HUDEP-2 (cell line): ENCODE measurements at regions not wholly inside any gene's neighbourhood (a gene's known extent, or its start where the extent isn't known, plus 50 kb on each side); places are given as distances from the start of the nearest gene placed in this dataset.
"Not testable (repeated sequence)": the region's sequence is repeated elsewhere in the genome, so short reads cannot be mapped to it uniquely, and the experiment has no call there.

Experiments
- DNase-seq, 76 experiments: peaks; one replicate each; lab custom pipeline; 2025; ENCODE audit not compliant: unreplicated experiment in 76 of 76; lab: John Stamatoyannopoulos, UW

DNA sequence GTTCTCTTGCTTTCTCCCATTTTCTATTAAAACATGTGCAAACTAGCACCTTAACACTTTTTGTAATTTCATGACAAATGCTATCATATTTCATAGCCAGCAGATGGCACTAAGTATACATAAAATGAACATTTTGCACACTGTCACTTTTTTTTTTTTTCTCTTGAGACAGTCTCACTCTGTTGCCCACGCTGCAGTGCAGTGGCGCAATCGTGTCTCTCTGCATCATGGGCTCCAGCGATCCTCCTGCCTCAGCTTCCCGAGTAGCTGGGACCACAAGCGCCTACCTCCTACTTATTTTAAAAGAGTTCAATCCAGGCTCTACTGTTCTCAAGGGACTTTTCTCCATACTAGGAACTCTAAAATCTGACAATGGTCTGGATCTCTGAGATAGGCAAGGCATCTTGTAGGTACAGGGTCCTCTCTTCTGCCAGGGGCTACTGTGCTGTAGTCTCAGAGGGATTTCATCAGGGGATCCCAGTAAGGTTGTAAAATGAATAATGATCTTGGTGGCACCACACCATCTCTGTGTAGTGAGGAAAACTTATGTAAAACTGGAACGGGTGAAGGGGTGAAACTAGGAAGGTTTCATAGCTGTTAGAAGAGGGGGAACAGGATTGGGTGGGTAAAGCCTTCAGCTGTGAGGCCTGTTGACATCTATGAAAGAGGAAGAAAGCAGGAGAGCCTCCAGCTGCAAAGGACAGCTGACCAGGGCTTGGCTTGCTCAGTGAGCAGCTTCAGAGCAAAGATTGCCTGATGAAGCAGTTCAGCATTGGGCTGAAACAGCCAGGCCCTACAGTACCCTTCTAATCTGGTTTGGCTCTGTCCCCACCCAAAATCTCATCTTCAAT, 196.9 kb downstream of the AVL9 start:
- peak in 6 of 76 experiments; percentile 3 to 28 (median 10) for DNase-seq

DNA sequence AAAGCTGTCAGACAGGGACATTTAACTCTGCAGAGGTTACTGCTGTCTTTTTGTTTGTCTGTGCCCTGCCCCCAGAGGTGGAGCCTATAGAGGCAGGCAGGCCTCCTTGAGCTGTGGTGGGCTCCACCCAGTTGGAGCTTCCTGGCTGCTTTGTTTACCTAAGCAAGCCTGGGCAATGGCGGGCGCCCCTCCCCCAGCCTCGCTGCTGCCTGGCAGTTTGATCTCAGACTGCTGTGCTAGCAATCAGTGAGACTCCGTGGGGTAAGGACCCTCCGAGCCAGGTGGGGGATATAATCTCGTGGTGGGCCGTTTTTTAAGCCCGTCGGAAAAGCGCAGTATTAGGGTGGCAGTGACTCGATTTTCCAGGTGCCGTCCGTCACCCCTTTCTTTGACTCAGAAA, 192.8 kb downstream of the AVL9 start:
- DNase-seq = not testable (repeated sequence)

- no peak for DNase-seq
Observed at GRCh38 chr7:32681174-32681518, 185.9 kb downstream of the AVL9 start.

GRCh38 chr7:32680259-32681173, 185.2 kb downstream of the AVL9 start:
- DNase-seq = no peak

DNA sequence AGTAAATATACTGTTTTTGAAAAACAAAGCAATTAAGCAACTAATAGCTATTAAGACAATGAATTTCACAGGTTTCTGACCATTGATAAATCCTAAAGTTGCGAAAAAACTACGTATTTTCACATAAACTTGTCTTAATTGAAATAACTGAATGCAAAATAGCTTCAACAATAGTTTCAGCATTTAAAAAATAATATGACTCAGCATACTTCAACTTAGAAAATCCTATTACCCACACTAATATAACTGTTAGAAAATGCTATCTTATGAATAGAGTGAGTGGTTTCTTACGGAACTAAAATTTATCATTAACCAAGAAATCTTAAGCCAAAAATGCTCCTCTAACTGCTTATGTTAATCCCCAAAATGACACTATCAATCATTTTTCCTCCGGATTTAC, 183.9 kb downstream of the AVL9 start:
- no peak for DNase-seq

- no peak for DNase-seq
Observed at GRCh38 chr7:32677593-32677992, 182.3 kb downstream of the AVL9 start.

DNA sequence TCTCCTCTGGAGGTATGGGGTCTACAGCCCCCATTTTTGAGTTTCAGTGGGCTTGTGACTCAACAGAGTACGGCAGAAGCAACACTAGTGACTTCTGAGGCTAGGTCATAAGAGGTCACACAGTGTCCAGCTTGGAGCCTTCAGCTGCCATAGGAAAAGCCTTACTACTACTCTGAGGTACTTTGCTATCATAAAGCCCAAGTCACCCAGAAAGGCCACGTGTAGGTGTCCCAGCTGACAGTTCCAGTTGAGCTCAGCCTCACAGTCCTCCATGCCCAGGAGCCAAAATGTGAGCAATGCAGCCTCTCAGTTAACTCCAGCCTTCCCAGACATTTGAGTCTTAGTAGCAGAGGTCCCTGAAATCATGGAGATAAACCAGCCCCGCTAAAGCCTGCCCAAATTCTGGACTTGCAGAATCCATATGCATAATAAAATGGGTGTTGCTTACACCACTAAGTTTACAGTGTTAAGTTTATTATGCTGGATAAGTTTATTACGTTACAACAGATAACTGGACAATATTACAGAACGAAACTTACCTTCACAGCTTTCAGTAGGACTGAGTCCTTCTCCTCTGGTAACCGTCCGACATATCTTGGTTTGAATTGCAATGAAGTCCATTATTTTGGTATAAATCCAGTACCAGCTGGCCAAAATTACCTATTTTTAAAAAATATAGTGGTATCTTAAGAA, 181.1 kb downstream of the AVL9 start:
- DNase-seq = no peak

DNA sequence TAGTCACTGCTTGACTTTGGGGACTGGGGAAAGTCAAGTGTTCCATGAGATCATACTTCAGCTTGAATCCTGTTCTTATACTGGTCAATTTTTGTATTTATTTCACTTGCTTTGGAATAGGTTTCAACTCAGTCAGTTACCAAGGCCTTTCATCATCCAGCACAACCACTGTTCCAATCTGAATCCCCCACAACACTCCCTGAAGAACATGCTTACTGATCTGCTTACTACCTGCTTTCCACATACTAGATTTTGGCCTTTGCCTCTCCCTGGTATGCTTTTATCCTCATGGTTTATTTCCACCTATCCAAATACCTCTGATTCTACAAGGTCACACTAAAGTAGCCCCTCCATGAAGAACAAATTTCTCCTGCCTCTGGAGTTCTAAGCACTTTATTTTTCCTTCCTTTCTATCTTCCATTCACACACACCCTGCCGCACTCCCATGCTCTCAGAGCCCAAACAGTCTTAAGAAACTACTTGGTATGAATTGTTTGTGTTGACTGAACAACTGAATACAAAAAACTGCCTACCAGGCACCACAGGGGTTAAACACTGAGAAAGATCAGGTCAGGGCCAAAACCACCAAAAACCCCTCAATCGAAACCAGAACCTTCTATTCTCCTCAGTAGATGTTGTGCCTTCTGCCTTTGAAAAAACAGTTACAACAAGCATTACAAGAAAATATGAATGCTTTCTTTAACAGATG, 178.1 kb downstream of the AVL9 start:
- DNase-seq = no peak

DNA sequence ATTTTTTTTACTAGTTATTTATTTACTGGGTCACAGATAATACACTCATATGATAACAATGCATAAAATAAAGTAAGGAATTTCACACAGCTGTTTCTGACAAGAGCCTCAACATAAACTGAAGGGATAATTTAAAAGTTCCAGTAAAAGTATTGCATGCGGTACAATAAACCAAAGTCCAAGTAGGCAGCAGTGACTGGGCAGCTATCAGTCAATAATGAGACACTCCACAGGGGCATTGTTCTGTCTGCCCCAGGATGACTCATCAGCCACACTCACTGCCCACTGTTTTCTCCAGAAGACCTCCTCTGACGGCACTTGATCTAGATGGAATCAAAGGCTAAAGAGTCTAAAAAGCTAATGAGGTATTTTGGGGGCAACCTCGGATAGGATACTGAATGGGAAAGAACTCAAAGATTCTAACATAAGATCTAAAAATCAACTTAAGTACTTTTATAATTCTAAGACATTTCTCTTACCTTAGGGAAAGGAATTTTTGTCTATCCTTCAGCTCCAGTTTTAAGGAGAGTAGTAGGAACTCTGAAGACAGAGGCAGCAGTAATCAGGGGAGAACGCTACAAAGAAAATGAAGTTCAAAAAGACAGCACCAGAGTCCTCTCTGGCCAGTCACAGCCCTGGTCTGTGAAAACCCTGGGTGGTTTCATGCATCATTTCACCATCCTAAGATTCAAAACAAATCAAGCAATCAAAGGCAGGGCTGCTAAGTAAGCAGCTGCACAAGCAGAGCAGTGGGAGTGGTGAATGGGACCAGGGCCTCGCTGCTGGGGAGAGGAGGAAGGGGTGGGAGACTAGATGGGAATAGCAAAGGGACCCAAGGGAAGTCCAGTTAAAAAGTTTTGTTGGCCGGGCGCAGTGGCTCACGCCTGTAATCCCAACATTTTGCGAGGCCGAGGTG, 175.1 kb downstream of the AVL9 start:
- DNase-seq = peak in 44 of 76 experiments; percentile 1 to 68 (median 29)

DNA sequence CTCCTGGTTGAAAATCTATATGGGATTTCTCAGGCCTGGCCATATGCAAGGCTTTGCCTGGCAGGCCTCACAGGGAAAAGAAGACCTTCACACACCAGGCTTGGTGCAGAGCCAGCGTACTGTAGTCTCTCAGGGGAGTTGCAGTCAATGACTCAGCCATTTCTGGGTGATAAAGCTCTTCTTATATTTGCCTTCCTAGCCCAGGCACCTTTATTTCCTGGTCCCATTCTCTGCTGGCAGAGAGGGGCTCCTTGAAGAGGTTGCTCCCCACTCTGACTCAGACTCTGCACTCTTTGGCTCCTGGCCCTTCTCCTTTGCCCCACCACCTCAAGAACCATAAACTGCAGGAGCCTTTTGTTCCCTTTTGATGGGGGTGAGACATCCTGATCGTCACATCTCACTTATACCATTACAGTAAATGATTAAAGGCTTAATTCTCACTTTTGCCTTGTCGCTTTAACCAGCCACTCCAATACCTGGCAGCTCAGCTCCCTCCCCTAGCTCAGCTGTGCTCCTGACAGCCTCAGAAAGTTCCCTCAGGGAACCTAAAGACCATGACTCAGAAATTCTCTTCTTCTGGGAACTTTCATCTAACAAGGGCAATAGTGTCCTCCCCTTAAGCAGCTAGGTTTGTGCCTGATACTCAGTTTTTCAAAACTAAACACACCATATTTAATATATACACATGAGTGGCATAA, 174.0 kb downstream of the AVL9 start:
- peak in 71 of 76 experiments; percentile 6 to 80 (median 51) for DNase-seq

DNA sequence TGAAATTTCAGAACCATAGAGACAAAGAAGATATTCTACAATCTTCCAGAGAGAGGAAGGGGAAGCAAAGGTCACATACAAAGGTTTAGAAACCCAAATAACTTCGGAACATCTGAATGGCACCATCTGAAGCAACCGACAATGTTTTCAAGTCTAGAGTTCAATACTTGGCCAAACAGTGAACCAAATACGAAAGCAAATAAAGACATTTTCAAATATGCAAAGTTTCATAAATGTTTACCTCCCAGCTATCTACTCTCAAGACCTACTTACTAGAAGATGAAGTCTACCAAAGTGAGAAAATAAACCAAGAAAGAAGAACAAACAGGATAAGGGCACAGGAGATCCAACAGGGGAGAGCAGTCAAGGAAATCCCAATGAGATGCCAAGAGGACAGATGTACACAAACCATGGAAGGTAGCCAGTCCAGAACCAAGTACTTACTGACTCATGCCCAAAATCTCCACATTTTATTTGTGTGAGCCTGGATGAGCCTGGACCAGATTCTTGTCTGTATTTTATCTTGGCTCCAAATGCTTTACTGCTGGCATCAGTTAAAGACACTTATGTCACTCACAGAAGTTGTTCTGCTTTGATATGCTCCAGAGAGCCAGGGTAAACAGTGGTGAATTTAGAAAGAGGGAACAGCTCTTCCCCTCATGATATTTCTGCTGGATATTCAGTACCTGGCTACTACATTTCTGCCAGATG, 173.3 kb downstream of the AVL9 start:
- DNase-seq = peak in 2 of 76 experiments; percentile 17 to 26

DNA sequence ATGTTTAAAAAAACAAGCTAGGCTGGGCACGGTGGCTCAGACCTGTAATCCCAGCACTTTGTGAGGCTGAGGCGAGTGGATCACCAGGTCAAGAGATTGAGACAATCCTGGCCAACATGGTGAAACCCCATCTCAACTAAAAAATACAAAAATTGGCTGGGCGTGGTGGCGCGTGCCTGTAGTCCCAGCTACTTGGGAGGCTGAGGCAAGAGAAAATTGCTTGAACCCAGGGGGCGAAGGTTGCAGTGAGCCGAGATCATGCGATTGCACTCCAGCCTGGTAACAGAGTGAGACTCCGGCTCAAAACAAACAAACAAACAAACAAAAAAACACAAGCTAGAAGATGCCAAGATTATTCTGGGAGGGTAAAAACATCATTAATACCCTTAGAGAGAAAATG, 172.3 kb downstream of the AVL9 start:
- DNase-seq = not testable (repeated sequence)

DNA sequence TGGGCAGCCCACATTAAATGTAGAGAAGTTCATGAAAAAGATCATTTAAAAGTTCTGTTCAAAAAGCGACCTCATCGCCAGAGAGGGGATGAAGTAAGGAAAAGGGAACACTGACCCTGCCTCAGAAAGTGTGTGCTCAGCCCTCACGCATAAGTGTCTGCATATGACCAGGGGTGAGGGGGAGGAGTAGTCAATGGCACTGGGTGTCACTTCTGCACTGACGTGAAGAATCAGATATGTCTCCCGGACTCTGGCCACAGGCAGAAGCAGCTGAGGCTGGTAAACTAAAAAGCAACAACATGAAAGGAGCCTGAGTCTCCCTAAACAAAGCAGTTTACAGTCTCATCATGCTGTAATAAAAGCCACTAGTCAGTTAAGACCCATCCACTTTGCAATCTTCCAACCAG, 168.5 kb downstream of the AVL9 start:
- peak in 14 of 76 experiments; percentile 2 to 42 (median 14) for DNase-seq

DNA sequence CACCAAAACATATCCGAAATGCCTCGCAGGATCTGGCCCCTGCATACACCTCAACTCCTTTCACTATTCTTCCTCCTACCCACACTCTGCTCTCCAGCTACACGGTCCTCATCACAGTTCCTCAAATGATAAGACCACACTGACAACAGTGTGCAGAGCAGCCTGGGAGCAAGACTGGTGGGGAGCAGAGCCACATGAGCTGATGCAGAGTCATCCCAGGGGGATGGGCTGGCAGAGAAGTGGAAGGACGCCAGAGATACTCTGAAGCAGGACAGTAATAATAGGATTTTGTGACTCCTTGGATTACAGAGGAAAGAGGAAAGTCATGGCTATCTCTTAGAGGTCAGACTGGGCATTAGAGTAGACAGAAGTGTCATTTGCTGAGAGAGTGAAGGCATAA, 167.2 kb downstream of the AVL9 start:
- DNase-seq = peak in 31 of 76 experiments; percentile 1 to 46 (median 23)

- no peak for DNase-seq
Observed at GRCh38 chr7:32661929-32662328, 166.6 kb downstream of the AVL9 start.

DNA sequence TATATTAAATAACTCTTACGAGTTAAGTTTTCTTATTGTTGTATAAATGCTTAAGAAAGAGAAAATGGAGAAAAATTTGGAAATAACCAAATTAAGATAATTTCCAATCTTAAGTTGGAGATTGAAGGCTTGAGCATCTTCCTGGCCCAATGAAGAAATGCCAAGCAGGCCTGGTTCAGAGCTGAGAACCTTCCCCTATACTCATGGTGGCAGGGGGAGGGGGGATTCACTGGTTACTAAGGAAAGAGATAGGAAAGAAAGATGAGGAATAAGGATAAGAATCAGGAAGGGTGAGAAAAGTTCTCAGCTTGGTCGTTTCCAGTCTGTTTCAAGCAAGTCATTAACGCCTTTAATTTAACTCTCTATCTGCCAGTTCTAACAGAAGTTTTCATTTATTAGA, 166.2 kb downstream of the AVL9 start:
- DNase-seq = no peak

GRCh38 chr7:32660936-32661335, 165.6 kb downstream of the AVL9 start:
- no peak for DNase-seq

DNA sequence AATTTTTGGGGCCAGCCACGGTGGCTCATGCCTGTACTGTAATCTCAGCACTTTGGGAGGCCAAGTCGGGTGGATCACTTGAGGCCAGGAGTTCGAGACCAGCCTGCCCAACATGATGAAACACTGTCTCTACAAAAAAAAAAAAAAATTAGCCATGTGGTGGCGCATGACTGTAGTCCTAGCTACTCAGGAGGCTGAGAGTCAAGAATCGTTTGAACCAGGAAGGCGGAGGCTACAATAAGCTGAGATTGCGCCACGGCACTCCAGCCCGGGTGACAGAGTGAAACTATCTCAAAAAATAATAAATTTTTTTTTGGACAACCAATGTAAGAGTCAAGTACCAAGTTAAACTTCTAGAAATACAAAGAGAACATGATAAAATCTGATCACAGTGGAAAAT, 164.6 kb downstream of the AVL9 start:
- DNase-seq = no peak
